AG10803 (cell line): ENCODE measurements at regions not wholly inside any gene's neighbourhood (a gene's known extent, or its start where the extent isn't known, plus 50 kb on each side); places are given as distances from the start of the nearest gene placed in this dataset.

Source experiments
- DNase-seq: peaks from one replicate; pipeline ENCODE4 v3.0.0; 2010; ENCODE audit warnings: low read depth
- H3K4me3 ChIP-seq: 2 replicates; pipeline ENCODE4 v1.5.1; 2011; ENCODE audit warnings: mild to moderate bottlenecking, low read length, control low read depth
- TF ChIP-seq, protein P1 (sequence below): conservative IDR thresholded peaks from 2 replicates; pipeline ENCODE4 v1.5.1; 2011; ENCODE audit warnings: mild to moderate bottlenecking, low read length, control low read depth, inconsistent platforms

DNA sequence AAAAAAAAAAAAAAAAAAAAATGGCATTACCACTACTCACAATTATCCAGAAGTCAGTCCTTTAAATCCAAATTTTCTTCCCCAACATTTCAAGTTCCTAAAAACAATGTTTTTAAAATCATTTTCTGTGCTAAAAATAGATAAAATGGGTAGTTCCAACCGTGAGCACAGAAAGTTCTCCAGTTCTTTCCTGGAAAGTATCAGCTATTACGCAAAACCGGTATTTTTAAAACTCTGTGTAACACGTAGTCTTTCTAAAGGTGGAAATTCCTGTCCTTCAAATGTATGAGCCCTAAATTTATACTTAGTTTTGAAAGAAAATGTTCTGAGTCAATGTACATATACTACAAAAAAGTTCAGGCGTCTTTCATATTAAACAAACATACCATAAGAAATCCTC lies 83.5 kb upstream of the SCAF8 start:
- no peak for DNase-seq
- no peak overlapping the region for H3K4me3 ChIP-seq
- TF ChIP-seq, protein P1, sequence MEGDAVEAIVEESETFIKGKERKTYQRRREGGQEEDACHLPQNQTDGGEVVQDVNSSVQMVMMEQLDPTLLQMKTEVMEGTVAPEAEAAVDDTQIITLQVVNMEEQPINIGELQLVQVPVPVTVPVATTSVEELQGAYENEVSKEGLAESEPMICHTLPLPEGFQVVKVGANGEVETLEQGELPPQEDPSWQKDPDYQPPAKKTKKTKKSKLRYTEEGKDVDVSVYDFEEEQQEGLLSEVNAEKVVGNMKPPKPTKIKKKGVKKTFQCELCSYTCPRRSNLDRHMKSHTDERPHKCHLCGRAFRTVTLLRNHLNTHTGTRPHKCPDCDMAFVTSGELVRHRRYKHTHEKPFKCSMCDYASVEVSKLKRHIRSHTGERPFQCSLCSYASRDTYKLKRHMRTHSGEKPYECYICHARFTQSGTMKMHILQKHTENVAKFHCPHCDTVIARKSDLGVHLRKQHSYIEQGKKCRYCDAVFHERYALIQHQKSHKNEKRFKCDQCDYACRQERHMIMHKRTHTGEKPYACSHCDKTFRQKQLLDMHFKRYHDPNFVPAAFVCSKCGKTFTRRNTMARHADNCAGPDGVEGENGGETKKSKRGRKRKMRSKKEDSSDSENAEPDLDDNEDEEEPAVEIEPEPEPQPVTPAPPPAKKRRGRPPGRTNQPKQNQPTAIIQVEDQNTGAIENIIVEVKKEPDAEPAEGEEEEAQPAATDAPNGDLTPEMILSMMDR = no peak

DNA sequence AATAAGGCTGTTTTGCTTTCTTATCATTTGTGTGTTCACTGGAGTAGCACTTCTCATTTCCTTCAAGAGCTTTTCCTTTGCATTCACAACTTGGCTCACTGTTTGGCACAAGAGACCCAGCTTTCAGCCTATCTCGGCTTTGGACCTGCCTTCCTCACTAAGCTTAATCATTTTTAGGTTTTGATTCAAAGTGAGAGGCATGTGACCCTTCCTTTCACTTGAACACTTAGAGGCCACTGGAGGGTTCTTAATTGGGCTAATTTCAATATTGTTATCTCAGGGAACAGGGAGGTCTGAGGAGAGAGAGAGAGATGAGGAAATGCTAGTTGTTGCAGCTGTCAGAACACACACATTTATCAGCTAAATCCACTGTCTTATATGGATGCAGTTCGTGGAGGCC lies 82.9 kb upstream of the SCAF8 start:
- TF ChIP-seq, protein P1 = no peak
- no peak overlapping the region for H3K4me3 ChIP-seq
- no peak for DNase-seq

DNA sequence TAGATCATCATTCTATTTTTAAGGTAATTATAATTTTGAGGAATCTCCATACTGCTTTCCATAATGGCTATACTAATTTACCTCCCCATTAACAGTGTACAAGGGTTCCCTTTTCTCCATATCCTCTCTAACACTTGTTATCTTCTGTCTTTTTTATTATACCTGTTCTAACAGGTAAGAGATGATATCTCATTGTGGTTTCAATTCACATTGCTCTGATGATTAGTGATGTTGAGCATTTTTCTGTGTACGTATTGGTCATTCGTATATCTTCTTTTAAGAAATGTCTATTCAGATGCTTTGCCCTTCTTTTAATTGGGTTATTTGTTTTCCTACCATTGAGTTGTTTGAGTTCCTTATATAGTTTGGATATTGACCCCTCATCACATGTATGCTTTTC lies 81.6 kb upstream of the SCAF8 start:
- DNase-seq = no peak
- TF ChIP-seq, protein P1 = no peak
- H3K4me3 ChIP-seq = no peak overlapping the region

DNA sequence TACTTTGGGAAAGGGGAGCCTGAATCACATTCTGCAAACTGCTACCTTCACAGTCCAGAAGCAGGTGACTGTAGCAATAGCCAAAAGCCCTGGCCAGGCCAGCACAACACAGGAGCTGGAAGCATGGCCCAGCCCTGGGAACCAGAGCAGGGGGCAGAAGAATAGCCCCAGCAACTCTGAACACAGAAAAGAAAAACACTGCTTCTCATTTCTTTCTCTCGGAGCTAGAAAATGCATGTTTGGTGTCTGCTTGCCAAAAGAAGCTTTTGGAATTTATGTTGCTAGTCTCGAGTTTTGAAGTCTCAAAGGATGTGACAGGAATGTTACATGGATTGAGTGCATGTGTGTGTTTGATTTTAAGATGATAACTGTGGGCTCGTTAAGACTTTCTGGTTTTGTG lies 79.8 kb upstream of the SCAF8 start:
- peak; percentile 10 for DNase-seq

DNA sequence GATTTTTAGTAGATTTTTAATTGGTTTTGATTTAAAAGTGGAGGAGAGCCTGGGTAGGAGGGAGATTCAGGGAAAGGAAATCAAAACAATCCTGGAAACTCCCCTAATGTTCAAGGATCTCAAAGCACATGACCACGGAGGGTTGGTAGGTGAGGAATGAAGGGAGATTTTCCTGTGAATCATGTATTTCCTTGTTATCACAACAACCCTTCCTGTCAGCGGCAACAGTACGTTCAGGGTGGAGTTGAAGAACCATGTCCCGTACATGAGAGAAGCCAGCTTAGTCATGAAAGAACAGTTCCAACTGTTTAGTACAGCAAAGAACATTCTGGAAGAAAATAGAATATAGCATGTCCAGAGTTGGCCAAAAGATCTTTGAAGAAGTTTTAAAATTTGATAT lies 79.4 kb upstream of the SCAF8 start:
- peak overlapping the region; percentile 3; the same call in 1 of the 2 replicates for H3K4me3 ChIP-seq
- TF ChIP-seq, protein P1 = no peak
- peak; percentile 56 for DNase-seq

More for the DNA sequence above, 79.8 kb upstream of the SCAF8 start:
- no peak overlapping the region for H3K4me3 ChIP-seq
- TF ChIP-seq, protein P1 = no peak

DNA sequence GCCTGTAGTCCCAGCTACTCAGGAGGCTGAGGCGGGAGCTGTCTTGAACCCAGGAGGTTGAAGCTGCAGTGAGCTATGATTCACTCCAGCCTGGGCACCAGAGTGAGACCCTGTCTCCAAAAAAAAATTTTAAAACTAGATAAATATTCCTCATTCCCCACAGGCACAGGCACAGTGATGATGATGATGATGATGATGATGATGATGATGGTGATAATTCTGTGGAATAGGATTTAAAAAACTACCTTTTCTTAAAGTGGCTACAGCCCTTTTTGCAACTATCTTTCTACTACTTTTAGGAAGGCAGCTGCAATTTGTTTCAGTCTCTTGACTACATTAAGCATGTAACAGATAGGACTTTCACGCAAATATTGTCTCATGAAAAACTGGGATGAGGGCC lies 76.6 kb upstream of the SCAF8 start:
- DNase-seq = no peak
- H3K4me3 ChIP-seq = no peak overlapping the region
- TF ChIP-seq, protein P1 = no peak

DNA sequence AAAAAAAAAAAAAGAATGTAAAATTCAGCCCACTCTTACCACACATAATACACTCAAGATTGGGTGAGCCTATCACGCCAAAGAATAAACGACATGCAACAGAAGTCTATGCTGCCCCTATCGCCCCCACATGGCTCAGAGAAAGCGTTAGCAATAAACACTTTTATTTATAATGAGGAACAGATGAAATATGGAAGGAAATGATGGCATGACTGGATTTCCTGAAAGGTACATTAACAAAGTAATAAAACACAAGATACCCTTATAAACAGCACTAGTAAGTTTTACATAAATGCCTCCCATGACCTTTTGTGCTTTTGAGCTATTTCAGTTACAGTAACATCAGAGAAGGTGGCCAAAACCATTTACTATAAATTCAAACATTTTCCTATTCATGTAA lies 71.4 kb upstream of the SCAF8 start:
- DNase-seq = no peak
- no peak overlapping the region for H3K4me3 ChIP-seq
- TF ChIP-seq, protein P1 = no peak
